MCF 10A (cell line): ENCODE measurements at regions not wholly inside any gene's neighbourhood (a gene's known extent, or its start where the extent isn't known, plus 50 kb on each side); places are given as distances from the start of the nearest gene placed in this dataset.

Experiments
- BruUV-seq: library from RNA; stranded (reverse); fragments of 400-500 nt; replicated peaks from 2 replicates; lab custom pipeline; 2021; lab: Mats Ljungman, UMichigan
- CTCF ChIA-PET: fragments of 300-600 bp; sonication (Branson Sonifier 250); formaldehyde crosslinking; extraction: SDS; loops from one replicate; lab custom pipeline; 2021; ENCODE audit warnings: antibody characterized with exemption, inconsistent platforms; lab: Yijun Ruan, JAX
- POLR2A ChIA-PET: fragments of 300-600, 350-650 bp; sonication (Branson Sonifier 250); formaldehyde crosslinking; extraction: SDS; loops from one replicate; lab custom pipeline; 2020; ENCODE audit warnings: antibody characterized with exemption, inconsistent platforms; lab: Yijun Ruan, JAX
- DNase-seq: peaks from one replicate; pipeline ENCODE4 v3.0.0-alpha.2; 2018; ENCODE audit not compliant: unreplicated experiment
- H3K27ac Mint-ChIP-seq: one replicate; pipeline ENCODE4 v1.8.0; 2022; ENCODE audit warnings: mild to moderate bottlenecking, low read depth, mixed read lengths; ENCODE audit not compliant: unreplicated experiment
- H3K27me3 Mint-ChIP-seq: one replicate; pipeline ENCODE4 v1.8.0; 2022; ENCODE audit warnings: mixed read lengths; ENCODE audit not compliant: insufficient read depth, unreplicated experiment
- H3K36me3 Mint-ChIP-seq: one replicate; pipeline ENCODE4 v1.8.0; 2022; ENCODE audit warnings: mild to moderate bottlenecking, moderate library complexity, mixed read lengths; ENCODE audit not compliant: insufficient read depth, unreplicated experiment
- H3K4me1 Mint-ChIP-seq: one replicate; pipeline ENCODE4 v1.8.0; 2022; ENCODE audit warnings: mixed read lengths; ENCODE audit not compliant: insufficient read depth, unreplicated experiment
- H3K4me3 Mint-ChIP-seq: one replicate; pipeline ENCODE4 v1.8.0; 2022; ENCODE audit warnings: mild to moderate bottlenecking, moderate library complexity, mixed read lengths; ENCODE audit not compliant: unreplicated experiment
- H3K9me3 Mint-ChIP-seq: one replicate; pipeline ENCODE4 v1.8.0; 2022; ENCODE audit warnings: mixed read lengths; ENCODE audit not compliant: unreplicated experiment
- CTCF ChIP-seq: fragments of 200-600 bp; IDR thresholded peaks from one replicate; pipeline ENCODE4 v1.8.0; 2022; ENCODE audit warnings: antibody characterized with exemption, mild to moderate bottlenecking; ENCODE audit not compliant: unreplicated experiment
- intact Hi-C: fragments of 100-400 bp; cut with micrococcal nuclease; formaldehyde crosslinking; loops from 2 replicates; pipeline ENCODE4 v1.14.1; 2022

GRCh38 chr11:133778161-133778560, 67.2 kb downstream of the SPATA19 start:
- TF ChIP-seq CTCF = no peak
- POLR2A ChIA-PET = no interaction called here
- Mint-ChIP-seq H3K27ac (no peak overlapping the region), H3K27me3 (peaks cover 22% of the 10 kb centered on the region), H3K36me3 (no peaks in the 10 kb centered on the region), H3K9me3 (peaks cover 8% of the 10 kb centered on the region), H3K4me1 (no peaks in the 10 kb centered on the region), H3K4me3 (no peak overlapping the region)
- no peak for DNase-seq
- intact Hi-C loops = no loop called here
- no TSS peak for BruUV-seq
- CTCF ChIA-PET = interaction anchor here (0.6 kb wide), 1 partner anchor 643 kb away, joined by 6 read pairs; no protein-coding TSS in a partner anchor

- no peaks in the 10 kb centered on the region for H3K36me3 Mint-ChIP-seq
- ChIA-PET CTCF (no interaction called here), POLR2A (no interaction called here)
- BruUV-seq = no TSS peak
- intact Hi-C loops = no loop called here
- no peak overlapping the region for H3K27ac Mint-ChIP-seq
- no peak for TF ChIP-seq CTCF
- no peak for DNase-seq
- H3K4me3 Mint-ChIP-seq = no peak overlapping the region
- no peaks in the 10 kb centered on the region for H3K4me1 Mint-ChIP-seq
- H3K9me3 Mint-ChIP-seq = peaks cover 6% of the 10 kb centered on the region
- peaks cover 19% of the 10 kb centered on the region for H3K27me3 Mint-ChIP-seq
Observed at GRCh38 chr11:133776671-133777367, 68.5 kb downstream of the SPATA19 start.

GRCh38 chr11:133762538-133762937, 82.8 kb downstream of the SPATA19 start:
- BruUV-seq = no TSS peak
- intact Hi-C loops = no loop called here
- H3K27ac Mint-ChIP-seq = no peak overlapping the region
- no peaks in the 10 kb centered on the region for H3K36me3 Mint-ChIP-seq
- peaks cover 21% of the 10 kb centered on the region for H3K9me3 Mint-ChIP-seq
- H3K4me1 Mint-ChIP-seq = no peaks in the 10 kb centered on the region
- ChIA-PET CTCF (no interaction called here), POLR2A (no interaction called here)
- H3K4me3 Mint-ChIP-seq = no peak overlapping the region
- no peak for DNase-seq
- H3K27me3 Mint-ChIP-seq = peaks cover 17% of the 10 kb centered on the region
- no peak for TF ChIP-seq CTCF

- no peak for DNase-seq
- Mint-ChIP-seq H3K9me3 (peaks cover 10% of the 10 kb centered on the region), H3K27ac (no peak overlapping the region), H3K27me3 (peaks cover 24% of the 10 kb centered on the region), H3K36me3 (no peaks in the 10 kb centered on the region), H3K4me3 (no peak overlapping the region), H3K4me1 (no peaks in the 10 kb centered on the region)
- no TSS peak for BruUV-seq
- intact Hi-C loops = no loop called here
- no peak for TF ChIP-seq CTCF
- POLR2A ChIA-PET = no interaction called here
- CTCF ChIA-PET = no interaction called here
Observed at GRCh38 chr11:133753150-133753549, 92.2 kb downstream of the SPATA19 start.
